ENCODE measurements at regions not wholly inside any gene's neighbourhood (a gene's known extent, or its start where the extent isn't known, plus 50 kb on each side); places are given as distances from the start of the nearest gene placed in this dataset.

DNA sequence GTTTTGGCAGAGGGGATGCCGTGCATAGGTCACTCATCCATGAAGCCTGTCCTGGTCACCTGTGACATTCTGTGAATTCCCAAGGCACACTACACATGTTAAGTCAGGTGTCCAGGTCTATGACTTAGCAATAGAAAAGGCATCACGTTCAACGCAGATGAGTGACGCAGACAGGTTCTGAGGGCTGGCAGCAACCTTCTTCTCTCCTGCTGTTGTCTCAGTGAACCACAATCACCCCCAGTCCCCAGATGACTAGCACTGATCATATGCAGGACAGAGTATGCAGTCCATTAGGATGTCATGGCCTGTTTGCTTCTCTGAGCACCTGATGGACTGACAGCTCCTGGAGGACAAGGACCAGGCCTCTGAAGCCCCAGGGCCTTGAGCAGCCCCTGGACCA is 157.8 kb upstream of the KAZN start:
- no peaks in the 10 kb centered on the region for H3K36me3 Mint-ChIP-seq (ENCODE audit: insufficient read depth, unreplicated experiment)
- peak overlapping the region; percentile 35 for H3K27ac Mint-ChIP-seq (ENCODE audit: low read depth, unreplicated experiment)
- H3K4me1 Mint-ChIP-seq (ENCODE audit: insufficient read depth, unreplicated experiment), result peaks cover 34% of the 10 kb centered on the region
- ChIA-PET CTCF (interaction anchor here (0.6 kb wide), 1 partner anchor 338 kb away, joined by 3 read pairs; no protein-coding TSS in a partner anchor), POLR2A (interaction anchor here (0.9 to 1.7 kb wide), 2 partner anchors 15 to 16 kb away, joined by 5 to 9 read pairs; no protein-coding TSS in a partner anchor)
- DNase-seq (ENCODE audit: unreplicated experiment), result no peak
- TF ChIP-seq CTCF (IDR thresholded peaks at IDR 0.05; ENCODE audit: unreplicated experiment), result no peak
- H3K27me3 Mint-ChIP-seq (ENCODE audit: insufficient read depth, unreplicated experiment), result no peaks in the 10 kb centered on the region
- intact Hi-C loops (cut with micrococcal nuclease), result no loop called here
- H3K9me3 Mint-ChIP-seq (ENCODE audit: unreplicated experiment), result no peaks in the 10 kb centered on the region
- H3K4me3 Mint-ChIP-seq (ENCODE audit: unreplicated experiment), result no peak overlapping the region
- BruUV-seq (replicated peaks), result no TSS peak

GRCh38 chr1:14441302-14441741 is 157.2 kb upstream of the KAZN start:
- ChIA-PET POLR2A (interaction anchor here (0.9 to 1.7 kb wide), 2 partner anchors 14 to 17 kb away, joined by 5 to 9 read pairs; no protein-coding TSS in a partner anchor), CTCF (no interaction called here)
- no peak for TF ChIP-seq CTCF (IDR thresholded peaks at IDR 0.05; ENCODE audit: unreplicated experiment)
- DNase-seq (ENCODE audit: unreplicated experiment), result peak; percentile 73
- intact Hi-C loops (cut with micrococcal nuclease), result no loop called here
- Mint-ChIP-seq H3K4me1 (ENCODE audit: insufficient read depth, unreplicated experiment) (peaks cover 34% of the 10 kb centered on the region), H3K27ac (ENCODE audit: low read depth, unreplicated experiment) (peak overlapping the region; percentile 35), H3K36me3 (ENCODE audit: insufficient read depth, unreplicated experiment) (no peaks in the 10 kb centered on the region), H3K9me3 (ENCODE audit: unreplicated experiment) (no peaks in the 10 kb centered on the region), H3K4me3 (ENCODE audit: unreplicated experiment) (no peak overlapping the region), H3K27me3 (ENCODE audit: insufficient read depth, unreplicated experiment) (no peaks in the 10 kb centered on the region)
- BruUV-seq (replicated peaks), result no TSS peak

DNA sequence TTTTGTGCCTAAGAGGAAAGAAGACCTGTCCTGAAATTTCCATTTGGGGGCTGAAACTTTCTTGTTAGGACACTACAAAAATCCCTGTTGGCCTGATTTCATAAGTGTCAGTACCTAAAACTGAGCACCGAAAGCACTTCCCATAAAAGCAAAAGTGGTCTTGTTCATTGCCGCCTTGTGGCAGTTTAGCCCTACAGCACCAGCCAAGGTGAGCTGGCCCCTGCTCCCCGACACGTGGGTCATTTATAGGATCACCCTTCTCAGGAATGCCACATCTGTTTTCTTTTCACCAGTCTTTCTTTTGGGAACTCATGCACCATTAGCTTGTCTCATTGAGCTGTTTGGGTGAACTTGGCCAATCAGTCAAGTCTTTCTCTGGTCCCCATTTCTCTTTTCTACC is 155.8 kb upstream of the KAZN start:
- no peaks in the 10 kb centered on the region for H3K9me3 Mint-ChIP-seq (ENCODE audit: unreplicated experiment)
- H3K27ac Mint-ChIP-seq (ENCODE audit: low read depth, unreplicated experiment), result no peak overlapping the region

GRCh38 chr1:14443164-14443787 is 155.2 kb upstream of the KAZN start:
- H3K4me3 Mint-ChIP-seq (ENCODE audit: unreplicated experiment), result no peak overlapping the region
- intact Hi-C loops (cut with micrococcal nuclease), result no loop called here
- DNase-seq (ENCODE audit: unreplicated experiment), result peak; percentile 41
- ChIA-PET POLR2A (no interaction called here), CTCF (interaction anchor here (0.7 kb wide), 1 partner anchor 77 kb away, joined by 3 read pairs; no protein-coding TSS in a partner anchor)
- H3K27me3 Mint-ChIP-seq (ENCODE audit: insufficient read depth, unreplicated experiment), result no peaks in the 10 kb centered on the region
- H3K27ac Mint-ChIP-seq (ENCODE audit: low read depth, unreplicated experiment), result no peak overlapping the region
- no peaks in the 10 kb centered on the region for H3K9me3 Mint-ChIP-seq (ENCODE audit: unreplicated experiment)
- peaks cover 34% of the 10 kb centered on the region for H3K4me1 Mint-ChIP-seq (ENCODE audit: insufficient read depth, unreplicated experiment)
- TF ChIP-seq CTCF (IDR thresholded peaks at IDR 0.05; ENCODE audit: unreplicated experiment), result no peak
- no TSS peak for BruUV-seq (replicated peaks)
- H3K36me3 Mint-ChIP-seq (ENCODE audit: insufficient read depth, unreplicated experiment), result no peaks in the 10 kb centered on the region

More for the DNA sequence above, 155.8 kb upstream of the KAZN start:
- Mint-ChIP-seq H3K4me1 (ENCODE audit: insufficient read depth, unreplicated experiment) (peaks cover 34% of the 10 kb centered on the region), H3K27me3 (ENCODE audit: insufficient read depth, unreplicated experiment) (no peaks in the 10 kb centered on the region), H3K36me3 (ENCODE audit: insufficient read depth, unreplicated experiment) (no peaks in the 10 kb centered on the region), H3K4me3 (ENCODE audit: unreplicated experiment) (no peak overlapping the region)
- DNase-seq (ENCODE audit: unreplicated experiment), result no peak
- no peak for TF ChIP-seq CTCF (IDR thresholded peaks at IDR 0.05; ENCODE audit: unreplicated experiment)
- ChIA-PET CTCF (interaction anchor here (0.7 kb wide), 1 partner anchor 78 kb away, joined by 3 read pairs; no protein-coding TSS in a partner anchor), POLR2A (no interaction called here)
- no TSS peak for BruUV-seq (replicated peaks)
- intact Hi-C loops (cut with micrococcal nuclease), result no loop called here

Data from MCF 10A (cell line).